Neuronal stem cell (in vitro differentiated cells): ENCODE measurements at regions not wholly inside any gene's neighbourhood (a gene's known extent, or its start where the extent isn't known, plus 50 kb on each side); places are given as distances from the start of the nearest gene placed in this dataset.

Experiments
- DNase-seq: peaks from one replicate; pipeline ENCODE4 v3.0.0-alpha.2; 2013; ENCODE audit warnings: low spot score
- H2AFZ ChIP-seq: one replicate; pipeline ENCODE4 v1.6.1; 2013; ENCODE audit warnings: mild to moderate bottlenecking, low read length, inconsistent platforms
- H2AK5ac ChIP-seq: 2 replicates; pipeline ENCODE4 v1.6.1; 2013; ENCODE audit warnings: low read depth, mild to moderate bottlenecking, inconsistent platforms, low read length, moderate library complexity, mixed read lengths
- H2BK120ac ChIP-seq: 2 replicates; pipeline ENCODE4 v1.6.1; 2013; ENCODE audit warnings: low read depth, mild to moderate bottlenecking, inconsistent platforms, low read length, moderate library complexity, mixed read lengths
- H2BK12ac ChIP-seq: one replicate; pipeline ENCODE4 v1.6.1; 2013; ENCODE audit warnings: low read length, inconsistent platforms
- H2BK15ac ChIP-seq: 2 replicates; pipeline ENCODE4 v1.6.1; 2013; ENCODE audit warnings: mild to moderate bottlenecking, low read length, inconsistent platforms, mixed read lengths
- H2BK5ac ChIP-seq: one replicate; pipeline ENCODE4 v1.6.1; 2013; ENCODE audit warnings: inconsistent platforms, mild to moderate bottlenecking, low read length, moderate library complexity
- H3K14ac ChIP-seq: one replicate; pipeline ENCODE4 v1.6.1; 2013; ENCODE audit warnings: low read length, inconsistent platforms
- H3K18ac ChIP-seq: 2 replicates; pipeline ENCODE4 v1.6.1; 2013; ENCODE audit warnings: low read length, inconsistent platforms
- H3K23ac ChIP-seq: 2 replicates; pipeline ENCODE4 v1.6.1; 2013; ENCODE audit warnings: low read depth, mild to moderate bottlenecking, mixed read lengths, low read length, inconsistent platforms; ENCODE audit not compliant: poor library complexity
- H3K27ac ChIP-seq: replicated peaks from 3 replicates; pipeline ENCODE4 v1.5.1; 2013; ENCODE audit warnings: low read length, inconsistent platforms
- H3K27me3 ChIP-seq, 3 experiments: 2 replicates each; pipeline ENCODE4 v1.6.1; 2013; ENCODE audit warnings: low read length in 3 of 3, mild to moderate bottlenecking in 2 of 3, inconsistent platforms in 1 of 3, low read depth in 1 of 3, mixed read lengths in 1 of 3, moderate library complexity in 1 of 3; ENCODE audit not compliant: control insufficient read depth in 3 of 3, insufficient read depth in 3 of 3
- H3K36me3 ChIP-seq, 2 donors: replicated peaks in 1 of 2; 2 replicates each; pipeline ENCODE4 v1.6.1; 2013; ENCODE audit warnings: low read length in 2 of 2; ENCODE audit not compliant: control insufficient read depth in 2 of 2, insufficient read depth in 2 of 2
- H3K4ac ChIP-seq: 2 replicates; pipeline ENCODE4 v1.6.1; 2013; ENCODE audit warnings: inconsistent platforms, mild to moderate bottlenecking, low read length, moderate library complexity
- H3K4me1 ChIP-seq, 2 donors: 1 replicate in 1 of 2; 2 replicates in 1 of 2; pipeline ENCODE4 v1.6.1; 2013; ENCODE audit warnings: low read length in 2 of 2, low read depth in 1 of 2; ENCODE audit not compliant: control insufficient read depth in 2 of 2, insufficient read depth in 1 of 2
- H3K4me2 ChIP-seq: one replicate; pipeline ENCODE4 v1.6.1; 2013; ENCODE audit warnings: mild to moderate bottlenecking, low read length, inconsistent platforms; ENCODE audit not compliant: insufficient read depth, poor library complexity, severe bottlenecking
- H3K4me3 ChIP-seq, 2 donors: 2 replicates each; pipeline ENCODE4 v1.5.1; 2013; ENCODE audit warnings: low read length in 2 of 2, mild to moderate bottlenecking in 2 of 2, inconsistent platforms in 1 of 2, moderate library complexity in 1 of 2
- H3K79me1 ChIP-seq: one replicate; pipeline ENCODE4 v1.6.1; 2013; ENCODE audit warnings: low read depth, mild to moderate bottlenecking, inconsistent platforms, low read length, moderate library complexity
- H3K9ac ChIP-seq: one replicate; pipeline ENCODE4 v1.6.1; 2013; ENCODE audit warnings: mild to moderate bottlenecking, low read depth, low read length, inconsistent platforms; ENCODE audit not compliant: poor library complexity
- H3K9me3 ChIP-seq, 2 donors: replicated peaks in 1 of 2; 2 replicates each; pipeline versions ENCODE3 to v1.6.1; 2013; ENCODE audit warnings: low read length in 2 of 2, mild to moderate bottlenecking in 2 of 2, inconsistent platforms in 1 of 2, low read depth in 1 of 2, mixed read lengths in 1 of 2, moderate library complexity in 1 of 2; ENCODE audit not compliant: control insufficient read depth in 2 of 2, insufficient read depth in 1 of 2
- H4K8ac ChIP-seq: one replicate; pipeline ENCODE4 v1.6.1; 2013; ENCODE audit warnings: low read depth, mild to moderate bottlenecking, inconsistent platforms, low read length, moderate library complexity
- H4K91ac ChIP-seq: one replicate; pipeline ENCODE4 v1.6.1; 2013; ENCODE audit warnings: low read length, low read depth, mild to moderate bottlenecking, inconsistent platforms; ENCODE audit not compliant: poor library complexity
- WGBS, 2 donors: extraction: QIAGEN DNeasy Blood & Tissue Kit; methylation state at CpG; one replicate each; pipeline ENCODE4 v1.1.7; 2013; ENCODE audit warnings: missing lambda C conversion rate in 2 of 2, mixed read lengths in 1 of 2; ENCODE audit not compliant: insufficient read length in 2 of 2, insufficient replicate concordance in 1 of 2; ENCODE audit errors: extremely low coverage in 2 of 2; 5-methylcytosine and 5-hydroxymethylcytosine counted together

DNA sequence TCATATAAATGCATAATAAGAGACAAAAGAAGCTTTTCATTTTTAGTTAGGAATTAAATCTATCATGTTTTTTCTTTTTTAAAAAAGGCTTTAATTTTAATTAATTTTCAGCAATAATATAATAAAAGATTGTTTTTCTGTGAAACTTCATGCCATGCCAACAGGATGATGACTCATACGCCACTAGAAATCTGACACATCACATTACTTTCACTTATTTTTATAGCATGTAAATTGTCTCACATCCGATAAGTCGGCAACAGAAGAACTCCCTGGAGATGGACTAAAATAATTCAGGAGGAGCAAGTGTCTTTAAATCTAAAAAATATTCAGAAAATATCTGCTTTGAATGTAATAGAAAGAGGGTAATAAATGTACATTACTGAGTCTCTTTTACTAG is 1024.2 kb upstream of the ACVR2A start:
- no peak overlapping the region for H2BK15ac ChIP-seq
- no peak overlapping the region for H3K4me3 ChIP-seq
- H3K79me1 ChIP-seq, result no peaks in the 10 kb centered on the region
- no peak overlapping the region for H4K8ac ChIP-seq
- no peak overlapping the region for H3K23ac ChIP-seq
- no peak overlapping the region for H2BK12ac ChIP-seq
- no peak overlapping the region for H3K18ac ChIP-seq
- H3K27ac ChIP-seq, result no peak overlapping the region
- no peaks in the 10 kb centered on the region for H3K4me1 ChIP-seq
- H2AFZ ChIP-seq, result no peak overlapping the region
- no peak overlapping the region for H3K4me2 ChIP-seq
- no peak for DNase-seq
- H2BK5ac ChIP-seq, result no peak overlapping the region
- no peak overlapping the region for H3K4ac ChIP-seq
- H2AK5ac ChIP-seq, result no peak overlapping the region
- no peaks in the 10 kb centered on the region for H3K27me3 ChIP-seq
- H3K9ac ChIP-seq, result no peak overlapping the region
- no peak overlapping the region for H3K14ac ChIP-seq
- H3K9me3 ChIP-seq, result peaks cover 0 to 1% of the 10 kb centered on the region in 2 donors
- WGBS, 2 donors, result no CpG with 5 or more reads among the region's 3 CpGs
- H2BK120ac ChIP-seq, result no peak overlapping the region
- no peak overlapping the region for H4K91ac ChIP-seq
- H3K36me3 ChIP-seq, result no peaks in the 10 kb centered on the region

- no peak overlapping the region for H3K18ac ChIP-seq
- H3K4me2 ChIP-seq, result no peak overlapping the region
- no peaks in the 10 kb centered on the region for H3K36me3 ChIP-seq
- no peaks in the 10 kb centered on the region for H3K9me3 ChIP-seq
- no CpG with 5 or more reads among the region's 1 CpG for WGBS, 2 donors
- DNase-seq, result no peak
- H2AFZ ChIP-seq, result no peak overlapping the region
- no peak overlapping the region for H3K23ac ChIP-seq
- no peak overlapping the region for H2AK5ac ChIP-seq
- H2BK120ac ChIP-seq, result no peak overlapping the region
- no peaks in the 10 kb centered on the region for H3K4me1 ChIP-seq
- no peak overlapping the region for H4K91ac ChIP-seq
- no peak overlapping the region for H3K27ac ChIP-seq
- no peak overlapping the region for H2BK12ac ChIP-seq
- H2BK15ac ChIP-seq, result no peak overlapping the region
- H3K27me3 ChIP-seq, result no peaks in the 10 kb centered on the region
- H3K4me3 ChIP-seq, result no peak overlapping the region
- no peak overlapping the region for H4K8ac ChIP-seq
- H2BK5ac ChIP-seq, result no peak overlapping the region
- H3K79me1 ChIP-seq, result no peaks in the 10 kb centered on the region
- no peak overlapping the region for H3K9ac ChIP-seq
- H3K4ac ChIP-seq, result no peak overlapping the region
- no peak overlapping the region for H3K14ac ChIP-seq
Observed at GRCh38 chr2:146818122-146818521, 1026.7 kb upstream of the ACVR2A start.

- H2BK120ac ChIP-seq, result no peak overlapping the region
- no peaks in the 10 kb centered on the region for H3K4me1 ChIP-seq
- WGBS, 2 donors, result no CpG with 5 or more reads among the region's 1 CpG
- H2AFZ ChIP-seq, result no peak overlapping the region
- no peak overlapping the region for H2BK15ac ChIP-seq
- no peak for DNase-seq
- no peak overlapping the region for H3K23ac ChIP-seq
- no peak overlapping the region for H2AK5ac ChIP-seq
- H4K91ac ChIP-seq, result no peak overlapping the region
- no peaks in the 10 kb centered on the region for H3K79me1 ChIP-seq
- no peaks in the 10 kb centered on the region for H3K27me3 ChIP-seq
- no peaks in the 10 kb centered on the region for H3K36me3 ChIP-seq
- H3K4me2 ChIP-seq, result no peak overlapping the region
- H3K4me3 ChIP-seq, result no peak overlapping the region
- H4K8ac ChIP-seq, result no peak overlapping the region
- no peak overlapping the region for H3K18ac ChIP-seq
- no peak overlapping the region for H3K4ac ChIP-seq
- no peak overlapping the region for H3K9ac ChIP-seq
- H3K14ac ChIP-seq, result no peak overlapping the region
- H2BK5ac ChIP-seq, result no peak overlapping the region
- no peaks in the 10 kb centered on the region for H3K9me3 ChIP-seq
- no peak overlapping the region for H3K27ac ChIP-seq
- no peak overlapping the region for H2BK12ac ChIP-seq
Observed at GRCh38 chr2:146817613-146818012, 1027.2 kb upstream of the ACVR2A start.

DNA sequence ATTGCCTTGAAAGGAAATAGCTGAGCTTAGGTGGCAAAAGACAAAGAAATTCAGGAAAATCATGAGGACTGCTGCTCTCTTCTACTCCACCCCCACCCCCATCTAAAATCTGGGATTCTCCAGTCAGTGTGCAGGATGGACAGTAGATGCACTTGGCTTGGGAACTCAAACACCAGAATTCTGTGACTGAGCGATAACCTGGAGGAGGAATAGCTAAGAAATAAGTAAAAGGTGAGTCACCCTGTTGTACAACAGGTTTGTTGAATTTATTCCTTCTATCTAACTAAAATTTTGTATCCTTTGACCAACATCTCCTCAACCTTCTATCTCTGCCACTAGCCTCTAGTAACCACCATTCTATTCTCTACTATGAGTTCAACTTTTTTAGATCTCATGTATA is 1029.9 kb upstream of the ACVR2A start:
- no peak overlapping the region for H2AK5ac ChIP-seq
- no peaks in the 10 kb centered on the region for H3K36me3 ChIP-seq
- no peak overlapping the region for H3K9ac ChIP-seq
- H3K18ac ChIP-seq, result no peak overlapping the region
- no peaks in the 10 kb centered on the region for H3K4me1 ChIP-seq
- no peak overlapping the region for H4K8ac ChIP-seq
- no peak overlapping the region for H2BK15ac ChIP-seq
- no peak overlapping the region for H3K14ac ChIP-seq
- no peaks in the 10 kb centered on the region for H3K27me3 ChIP-seq
- WGBS, 2 donors, result no CpG with 5 or more reads among the region's 1 CpG
- H3K4ac ChIP-seq, result no peak overlapping the region
- no peak overlapping the region for H4K91ac ChIP-seq
- no peaks in the 10 kb centered on the region for H3K9me3 ChIP-seq
- no peaks in the 10 kb centered on the region for H3K79me1 ChIP-seq
- H3K27ac ChIP-seq, result no peak overlapping the region
- no peak for DNase-seq
- no peak overlapping the region for H3K4me3 ChIP-seq
- H2BK12ac ChIP-seq, result no peak overlapping the region
- H2BK5ac ChIP-seq, result no peak overlapping the region
- H2AFZ ChIP-seq, result no peak overlapping the region
- no peak overlapping the region for H3K23ac ChIP-seq
- no peak overlapping the region for H2BK120ac ChIP-seq
- no peak overlapping the region for H3K4me2 ChIP-seq
